ENCODE measurements at regions not wholly inside any gene's neighbourhood (a gene's known extent, or its start where the extent isn't known, plus 50 kb on each side); places are given as distances from the start of the nearest gene placed in this dataset.

- no peaks in the 10 kb centered on the region for H3K27me3 ChIP-seq
- no peak overlapping the region for H3K4me3 ChIP-seq
- no peak for DNase-seq (ENCODE audit: low read depth in 1 of 2, low spot score in 1 of 2)
- TF ChIP-seq CTCF (IDR thresholded peaks at IDR 0.05; ENCODE audit: low read depth, low read length): no peak
- no peaks in the 10 kb centered on the region for H3K36me3 ChIP-seq
- no peak overlapping the region for H3K27ac ChIP-seq
- no peaks in the 10 kb centered on the region for H3K9me3 ChIP-seq (ENCODE audit: low read depth)
- H3K4me1 ChIP-seq (ENCODE audit: low read depth): no peaks in the 10 kb centered on the region
Measured at GRCh38 chr1:185663332-185663731, 70.9 kb upstream of the HMCN1 start.

GRCh38 chr1:185661971-185662370 is 72.2 kb upstream of the HMCN1 start:
- H3K27ac ChIP-seq: no peak overlapping the region
- DNase-seq (ENCODE audit: low read depth in 1 of 2, low spot score in 1 of 2): no peak
- no peak overlapping the region for H3K4me3 ChIP-seq
- no peak for TF ChIP-seq CTCF (IDR thresholded peaks at IDR 0.05; ENCODE audit: low read depth, low read length)
- no peaks in the 10 kb centered on the region for H3K4me1 ChIP-seq (ENCODE audit: low read depth)
- no peaks in the 10 kb centered on the region for H3K36me3 ChIP-seq
- no peaks in the 10 kb centered on the region for H3K9me3 ChIP-seq (ENCODE audit: low read depth)
- no peaks in the 10 kb centered on the region for H3K27me3 ChIP-seq

GRCh38 chr1:185656663-185657062 is 77.5 kb upstream of the HMCN1 start:
- no peak for DNase-seq (ENCODE audit: low read depth in 1 of 2, low spot score in 1 of 2)
- Histone ChIP-seq H3K4me1 (ENCODE audit: low read depth) (peaks cover 11% of the 10 kb centered on the region), H3K27me3 (no peaks in the 10 kb centered on the region), H3K4me3 (no peak overlapping the region), H3K27ac (no peak overlapping the region), H3K36me3 (no peaks in the 10 kb centered on the region), H3K9me3 (ENCODE audit: low read depth) (no peaks in the 10 kb centered on the region)
- TF ChIP-seq CTCF (IDR thresholded peaks at IDR 0.05; ENCODE audit: low read depth, low read length): no peak

GRCh38 chr1:185654952-185655314 is 79.3 kb upstream of the HMCN1 start:
- Histone ChIP-seq H3K9me3 (ENCODE audit: low read depth) (no peaks in the 10 kb centered on the region), H3K27ac (peak overlapping the region; percentile 81), H3K4me3 (no peak overlapping the region), H3K36me3 (no peaks in the 10 kb centered on the region), H3K4me1 (ENCODE audit: low read depth) (peaks cover 11% of the 10 kb centered on the region), H3K27me3 (no peaks in the 10 kb centered on the region)
- no peak for TF ChIP-seq CTCF (IDR thresholded peaks at IDR 0.05; ENCODE audit: low read depth, low read length)
- DNase-seq (ENCODE audit: low read depth in 1 of 2, low spot score in 1 of 2): peak in 1 of 2 donors; percentile 19

GRCh38 chr1:185654199-185654951 is 79.8 kb upstream of the HMCN1 start:
- no peak for TF ChIP-seq CTCF (IDR thresholded peaks at IDR 0.05; ENCODE audit: low read depth, low read length)
- Histone ChIP-seq H3K4me1 (ENCODE audit: low read depth) (peaks cover 11% of the 10 kb centered on the region), H3K9me3 (ENCODE audit: low read depth) (no peaks in the 10 kb centered on the region), H3K27ac (peak overlapping the region; percentile 81), H3K36me3 (no peaks in the 10 kb centered on the region), H3K27me3 (no peaks in the 10 kb centered on the region), H3K4me3 (no peak overlapping the region)
- DNase-seq (ENCODE audit: low read depth in 1 of 2, low spot score in 1 of 2): peak; percentile 70 to 71
